Heart right ventricle (tissue), 16 donors: ENCODE measurements at regions not wholly inside any gene's neighbourhood (a gene's known extent, or its start where the extent isn't known, plus 50 kb on each side); places are given as distances from the start of the nearest gene placed in this dataset.

Experiments used
- ATAC-seq, 8 donors: fragments of 200-7000 bp; cut with Tn5 transposase; one replicate each; pipeline ENCODE4 v1.9.1; 2020; ENCODE audit warnings: mild to moderate bottlenecking in 8 of 8, moderate library complexity in 8 of 8, moderate number of reproducible peaks in 1 of 8
- DNase-seq, 2 donors: peaks; one replicate each; pipeline ENCODE4 v3.0.0-alpha.2; 2020
- H3K27ac ChIP-seq, 10 donors: fragments of 200-600 bp; sonication (generic) in 2 of 10; one replicate each; pipeline versions ENCODE4 v1.5.0 to v1.8.0; 2020 to 2022; ENCODE audit warnings: mild to moderate bottlenecking in 3 of 10
- H3K27me3 ChIP-seq, 7 donors: fragments of 200-600 bp; one replicate each; pipeline ENCODE4 v1.8.0; 2021 to 2022; ENCODE audit warnings: mild to moderate bottlenecking in 2 of 7
- H3K36me3 ChIP-seq, 9 donors: fragments of 200-600 bp; sonication (generic) in 1 of 9; one replicate each; pipeline versions ENCODE4 v1.5.0 to v1.8.0; 2020 to 2022; ENCODE audit warnings: mild to moderate bottlenecking in 2 of 9
- H3K4me1 ChIP-seq, 9 donors: fragments of 200-600 bp; sonication (generic) in 1 of 9; one replicate each; pipeline versions ENCODE4 v1.5.0 to v1.8.0; 2020 to 2022; ENCODE audit warnings: mild to moderate bottlenecking in 4 of 9
- H3K4me3 ChIP-seq, 10 donors: fragments of 200-600 bp; sonication (generic) in 2 of 10; one replicate each; pipeline versions ENCODE4 v1.5.0 to v1.8.0; 2020 to 2022; ENCODE audit warnings: mild to moderate bottlenecking in 7 of 10, moderate library complexity in 2 of 10
- H3K9me3 ChIP-seq, 11 donors: fragments of 200-600 bp in 10 of 11; sonication (generic) in 2 of 11; one replicate each; pipeline versions ENCODE4 v1.5.0 to v1.8.0; 2013 to 2022; ENCODE audit warnings: mild to moderate bottlenecking in 2 of 11, control low read depth in 1 of 11, moderate library complexity in 1 of 11
- WGBS, 2 donors: extraction: QIAGEN DNeasy Blood & Tissue Kit; methylation state at CpG; one replicate each; pipeline ENCODE4 v1.1.7; 2013; ENCODE audit warnings: inconsistent platforms in 1 of 2; 5-methylcytosine and 5-hydroxymethylcytosine counted together
- intact Hi-C, 10 donors: fragments of 100-400 bp; cut with DNase I; formaldehyde crosslinking; loops; one replicate each; pipeline versions ENCODE4 v1.11.1 to v1.14.2; 2022
- TF ChIP-seq, protein P1 (sequence below), 9 donors: fragments of 200-600 bp; sonication (generic) in 2 of 9; IDR thresholded peaks; one replicate each; pipeline versions ENCODE4 v1.5.0 to v1.8.0; 2021 to 2022; ENCODE audit warnings: antibody characterized with exemption in 9 of 9, mild to moderate bottlenecking in 5 of 9, moderate library complexity in 1 of 9
- donor health status: Arrhythmogenic right ventricular cardiomyopathy.
- donor health status: ischemic (EF 13 %, LVEDD 7.1; RV severe dilation, severe dysfunction).
- donor health status: healthy with polysubstance abuse.
- donor health status: DM: no; HTN: yes; CAD: no.
- donor health status: DM: no; HTN: no; CAD: no.
- donor health status: ischemic (EF 25% LVEDD 6.9; RV normal size, moderate dysfunction).
- donor health status: ischemic (EF 25% LVEDD 5.7; RV mildly dilated, moderate dysfunction).
- donor health status: healthy.
- donor health status: DM: yes; HTN: yes; CAD: no.
- donor health status: Ischemic cardiomyopathy.
- donor health status: ischemic (EF 35%, LVEDD 5.7; RV mildly dilated, moderate dysfunction).
- donor health status: nonischemic (EF 11% LVEDD 7.7; RV severe dilation, severe dysfunction).
- donor health status: DM: yes; HTN: yes; CAD: no.
- donor health status: PGD.
- donor health status: ischemic (EF 29% LVEDD 5.4; RV normal size, mild dysfunction).
- donor health status: nonischemic (EF 23%, LVEDD 6.1; RV moderate dilation, normal function).

DNA sequence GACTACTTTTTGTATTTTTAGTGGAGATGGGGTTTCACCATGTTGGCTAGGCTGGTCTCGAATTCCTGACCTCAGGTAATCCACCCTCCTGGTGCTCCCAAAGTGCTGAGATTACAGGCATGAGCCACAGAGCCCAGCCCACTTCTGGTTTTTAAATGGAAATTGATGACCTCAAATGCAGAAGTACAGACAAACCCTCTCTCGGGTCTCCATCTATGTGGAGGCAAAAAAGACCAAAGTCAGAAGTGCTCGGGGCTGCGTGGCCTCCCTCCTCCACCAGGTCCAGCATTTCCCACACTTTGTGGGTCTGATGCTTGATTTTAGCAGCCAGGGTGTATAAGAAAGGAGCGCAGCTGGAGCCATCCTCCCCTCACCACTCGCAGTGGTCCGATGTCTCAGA is 187.3 kb upstream of the AUTS2 start:
- Histone ChIP-seq H3K9me3 (peaks cover 0 to 6% (median 0%) of the 10 kb centered on the region in 11 donors), H3K36me3 (no peaks in the 10 kb centered on the region), H3K27ac (no peak overlapping the region), H3K4me1 (peaks cover 0 to 9% (median 5%) of the 10 kb centered on the region in 9 donors), H3K27me3 (no peaks in the 10 kb centered on the region), H3K4me3 (no peak overlapping the region)
- intact Hi-C loops, result no loop called here
- DNase-seq (no peak), ATAC-seq (no peak)
- 86 to 94% methylated on average over 7 of the region's 7 CpGs for WGBS, 2 donors
- TF ChIP-seq, protein P1, sequence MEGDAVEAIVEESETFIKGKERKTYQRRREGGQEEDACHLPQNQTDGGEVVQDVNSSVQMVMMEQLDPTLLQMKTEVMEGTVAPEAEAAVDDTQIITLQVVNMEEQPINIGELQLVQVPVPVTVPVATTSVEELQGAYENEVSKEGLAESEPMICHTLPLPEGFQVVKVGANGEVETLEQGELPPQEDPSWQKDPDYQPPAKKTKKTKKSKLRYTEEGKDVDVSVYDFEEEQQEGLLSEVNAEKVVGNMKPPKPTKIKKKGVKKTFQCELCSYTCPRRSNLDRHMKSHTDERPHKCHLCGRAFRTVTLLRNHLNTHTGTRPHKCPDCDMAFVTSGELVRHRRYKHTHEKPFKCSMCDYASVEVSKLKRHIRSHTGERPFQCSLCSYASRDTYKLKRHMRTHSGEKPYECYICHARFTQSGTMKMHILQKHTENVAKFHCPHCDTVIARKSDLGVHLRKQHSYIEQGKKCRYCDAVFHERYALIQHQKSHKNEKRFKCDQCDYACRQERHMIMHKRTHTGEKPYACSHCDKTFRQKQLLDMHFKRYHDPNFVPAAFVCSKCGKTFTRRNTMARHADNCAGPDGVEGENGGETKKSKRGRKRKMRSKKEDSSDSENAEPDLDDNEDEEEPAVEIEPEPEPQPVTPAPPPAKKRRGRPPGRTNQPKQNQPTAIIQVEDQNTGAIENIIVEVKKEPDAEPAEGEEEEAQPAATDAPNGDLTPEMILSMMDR (IDR thresholded peaks at IDR 0.05), result no peak

GRCh38 chr7:69411466-69411865 is 186.8 kb upstream of the AUTS2 start:
- peaks cover 0 to 9% (median 5%) of the 10 kb centered on the region in 9 donors for H3K4me1 ChIP-seq
- no peak overlapping the region for H3K4me3 ChIP-seq
- intact Hi-C loops, result no loop called here
- 82 to 87% methylated on average over 8 of the region's 8 CpGs for WGBS, 2 donors
- H3K27ac ChIP-seq, result no peak overlapping the region
- ATAC-seq (no peak), DNase-seq (no peak)
- TF ChIP-seq, protein P1 (IDR thresholded peaks at IDR 0.05), result no peak
- H3K9me3 ChIP-seq, result peaks cover 0 to 6% (median 0%) of the 10 kb centered on the region in 11 donors
- H3K27me3 ChIP-seq, result no peaks in the 10 kb centered on the region
- no peaks in the 10 kb centered on the region for H3K36me3 ChIP-seq

DNA sequence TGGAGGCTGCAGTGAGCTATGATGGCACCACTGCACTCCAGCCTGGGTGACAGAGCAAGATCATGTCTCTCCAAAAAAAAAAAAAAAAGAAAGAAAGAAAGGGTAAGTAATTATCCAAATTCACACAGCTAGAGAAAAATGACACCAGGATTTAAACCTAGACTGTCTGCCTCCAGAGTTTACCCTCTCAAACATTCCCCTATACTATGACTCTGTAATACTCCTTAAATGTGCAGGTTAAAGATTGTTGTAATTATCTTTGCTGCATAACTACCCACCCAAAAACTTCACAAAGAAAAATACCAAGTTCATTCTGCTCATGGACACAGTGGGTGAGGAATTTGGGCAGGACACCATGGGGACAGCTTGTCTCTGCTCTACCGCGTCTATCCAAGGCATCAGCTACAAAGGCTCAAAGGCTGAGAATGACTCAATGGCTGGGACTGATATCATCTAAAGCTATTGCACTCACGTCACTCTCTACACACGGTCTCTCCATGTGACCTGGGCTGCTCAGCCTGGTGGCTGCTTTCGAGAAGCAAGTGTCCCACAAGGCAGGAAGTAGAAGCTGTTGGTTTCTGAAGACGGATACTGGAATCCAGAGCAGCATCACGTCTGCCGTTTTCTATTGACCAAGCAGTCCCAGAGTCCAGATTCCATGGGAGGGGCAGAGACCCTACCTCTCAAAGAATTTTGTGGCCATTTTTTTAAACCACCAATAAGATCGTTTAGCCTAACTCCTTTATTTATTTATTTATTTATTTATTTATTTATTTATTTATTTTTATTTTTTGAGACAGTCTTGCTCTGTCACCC is 185.7 kb upstream of the AUTS2 start:
- WGBS, 2 donors, result 26 to 34% methylated on average over 9 of the region's 9 CpGs
- Histone ChIP-seq H3K4me3 (no peak overlapping the region), H3K27ac (no peak overlapping the region), H3K9me3 (peaks cover 0 to 8% (median 0%) of the 10 kb centered on the region in 11 donors), H3K27me3 (no peaks in the 10 kb centered on the region), H3K4me1 (peaks cover 0 to 9% (median 5%) of the 10 kb centered on the region in 9 donors), H3K36me3 (no peaks in the 10 kb centered on the region)
- DNase-seq, result peak; percentile 31 to 52
- intact Hi-C loops, result no loop called here
- ATAC-seq, result peak; percentile 77 to 99 (median 94)
- TF ChIP-seq, protein P1 (IDR thresholded peaks at IDR 0.05), result peak in 1 of 9 donors; percentile 6

- Histone ChIP-seq H3K27me3 (no peaks in the 10 kb centered on the region), H3K27ac (no peak overlapping the region), H3K9me3 (peaks cover 0 to 12% (median 0%) of the 10 kb centered on the region in 11 donors), H3K4me3 (no peak overlapping the region), H3K4me1 (peaks cover 0 to 9% (median 5%) of the 10 kb centered on the region in 9 donors), H3K36me3 (no peaks in the 10 kb centered on the region)
- intact Hi-C loops, result no loop called here
- 95% methylated on average over 5 of the region's 5 CpGs for WGBS, 2 donors
- ATAC-seq, result no peak
- TF ChIP-seq, protein P1 (IDR thresholded peaks at IDR 0.05), result no peak
- DNase-seq, result no peak
Measured at GRCh38 chr7:69414555-69414954, 183.7 kb upstream of the AUTS2 start.
